H9 (cell line): ENCODE measurements at regions not wholly inside any gene's neighbourhood (a gene's known extent, or its start where the extent isn't known, plus 50 kb on each side); places are given as distances from the start of the nearest gene placed in this dataset.

Source experiments
- DNase-seq: peaks from one replicate; pipeline ENCODE4 v3.0.0-alpha.2; 2017
- H2AFZ ChIP-seq: one replicate; pipeline ENCODE4 v1.6.1; 2013; ENCODE audit warnings: mild to moderate bottlenecking, low read length, control low read depth, moderate library complexity
- H2AK5ac ChIP-seq: 2 replicates; pipeline ENCODE4 v1.6.1; 2013; ENCODE audit warnings: low read length, control low read depth, mixed read lengths; ENCODE audit not compliant: insufficient read length
- H2BK120ac ChIP-seq: one replicate; pipeline ENCODE4 v1.6.1; 2013; ENCODE audit warnings: low read depth, mild to moderate bottlenecking, low read length, control low read depth, inconsistent platforms; ENCODE audit not compliant: poor library complexity, severe bottlenecking
- H2BK12ac ChIP-seq: 2 replicates; pipeline ENCODE4 v1.6.1; 2013; ENCODE audit warnings: low read length, control low read depth, mixed read lengths, low read depth; ENCODE audit not compliant: insufficient read length
- H2BK15ac ChIP-seq: 2 replicates; pipeline ENCODE4 v1.6.1; 2013; ENCODE audit warnings: low read depth, low read length, control low read depth
- H2BK20ac ChIP-seq: one replicate; pipeline ENCODE4 v1.6.1; 2013; ENCODE audit warnings: low read depth, mild to moderate bottlenecking, low read length, control low read depth, inconsistent platforms; ENCODE audit not compliant: poor library complexity, severe bottlenecking
- H2BK5ac ChIP-seq: 2 replicates; pipeline ENCODE4 v1.6.1; 2013; ENCODE audit warnings: low read length, control low read depth, mixed read lengths; ENCODE audit not compliant: insufficient read length
- H3K14ac ChIP-seq: 2 replicates; pipeline ENCODE4 v1.6.1; 2013; ENCODE audit warnings: low read length, control low read depth; ENCODE audit not compliant: insufficient read depth
- H3K18ac ChIP-seq: 2 replicates; pipeline ENCODE4 v1.6.1; 2013; ENCODE audit warnings: low read depth, mild to moderate bottlenecking, mixed read lengths, low read length, control low read depth; ENCODE audit not compliant: insufficient read length
- H3K23ac ChIP-seq: 2 replicates; pipeline ENCODE4 v1.6.1; 2013; ENCODE audit warnings: low read length, control low read depth, mixed read lengths, low read depth; ENCODE audit not compliant: insufficient read length
- H3K23me2 ChIP-seq: 2 replicates; pipeline ENCODE4 v1.6.1; 2013; ENCODE audit warnings: low read depth, mild to moderate bottlenecking, mixed read lengths, low read length, control low read depth; ENCODE audit not compliant: insufficient read length, poor library complexity, severe bottlenecking
- H3K27ac ChIP-seq: 2 replicates; pipeline ENCODE4 v1.5.1; 2013; ENCODE audit warnings: low read length, control low read depth, mixed read lengths, low read depth; ENCODE audit not compliant: insufficient read length
- H3K27me3 ChIP-seq: 2 replicates; pipeline ENCODE4 v1.6.1; 2013; ENCODE audit warnings: low read length, control low read depth, inconsistent platforms; ENCODE audit not compliant: insufficient read depth
- H3K4ac ChIP-seq: 2 replicates; pipeline ENCODE4 v1.6.1; 2013; ENCODE audit warnings: low read depth, mild to moderate bottlenecking, control low read depth, inconsistent platforms, low read length, moderate library complexity
- H3K4me1 ChIP-seq: 2 replicates; pipeline ENCODE4 v1.6.1; 2013; ENCODE audit warnings: low read length, control low read depth, inconsistent platforms; ENCODE audit not compliant: insufficient read depth
- H3K4me2 ChIP-seq: 2 replicates; pipeline ENCODE4 v1.6.1; 2013; ENCODE audit warnings: low read length, control low read depth, mixed read lengths; ENCODE audit not compliant: insufficient read length, insufficient read depth
- H3K56ac ChIP-seq: 2 replicates; pipeline ENCODE4 v1.6.1; 2013; ENCODE audit warnings: low read depth, mild to moderate bottlenecking, mixed read lengths, low read length, control low read depth; ENCODE audit not compliant: insufficient read length
- H3K79me1 ChIP-seq: 2 replicates; pipeline ENCODE4 v1.6.1; 2013; ENCODE audit warnings: low read depth, mild to moderate bottlenecking, moderate library complexity, low read length, control low read depth, inconsistent platforms; ENCODE audit not compliant: insufficient read depth, poor library complexity, severe bottlenecking
- H3K79me2 ChIP-seq: 2 replicates; pipeline ENCODE4 v1.6.1; 2013; ENCODE audit warnings: low read length, control low read depth, inconsistent platforms; ENCODE audit not compliant: insufficient read depth
- H3K9ac ChIP-seq: 2 replicates; pipeline ENCODE4 v1.6.1; 2013; ENCODE audit warnings: low read length, control low read depth, mixed read lengths; ENCODE audit not compliant: insufficient read length; ENCODE audit errors: extremely low read depth
- H3K9me3 ChIP-seq: one replicate; pipeline ENCODE4 v1.6.1; 2013; ENCODE audit warnings: low read depth, low read length, inconsistent platforms; ENCODE audit not compliant: control insufficient read depth
- H3T11ph ChIP-seq: one replicate; pipeline ENCODE4 v1.6.1; 2013; ENCODE audit warnings: mild to moderate bottlenecking, low read length, control low read depth, inconsistent platforms
- H4K20me1 ChIP-seq: one replicate; pipeline ENCODE4 v1.6.1; 2013; ENCODE audit not compliant: control insufficient read depth, insufficient read length, insufficient read depth
- H4K5ac ChIP-seq: 2 replicates; pipeline ENCODE4 v1.6.1; 2013; ENCODE audit warnings: low read depth, mild to moderate bottlenecking, mixed read lengths, low read length, control low read depth; ENCODE audit not compliant: insufficient read length
- H4K8ac ChIP-seq: replicated peaks from 2 replicates; pipeline ENCODE4 v1.6.1; 2013; ENCODE audit warnings: low read length, control low read depth, mixed read lengths, low read depth; ENCODE audit not compliant: insufficient read length
- H4K91ac ChIP-seq: 2 replicates; pipeline ENCODE4 v1.6.1; 2013; ENCODE audit warnings: low read depth, mild to moderate bottlenecking, moderate library complexity, mixed read lengths, low read length, control low read depth; ENCODE audit not compliant: insufficient read length
- H3K27ac Mint-ChIP-seq, 3 experiments: 2 replicates in 2 of 3; 3 replicates in 1 of 3; pipeline ENCODE4 v1.8.0; 2020 to 2021; ENCODE audit warnings: mixed read lengths in 3 of 3, mild to moderate bottlenecking in 1 of 3, moderate library complexity in 1 of 3
- H3K27me3 Mint-ChIP-seq: 2 replicates; pipeline ENCODE4 v1.8.0; 2021; ENCODE audit warnings: low read depth, mild to moderate bottlenecking, moderate library complexity, mixed read lengths
- H3K36me3 Mint-ChIP-seq, 3 experiments: 2 replicates in 2 of 3; 3 replicates in 1 of 3; pipeline ENCODE4 v1.8.0; 2020 to 2021; ENCODE audit warnings: low read depth in 3 of 3, mixed read lengths in 3 of 3; ENCODE audit not compliant: insufficient read depth in 1 of 3
- H3K4me1 Mint-ChIP-seq, 2 experiments: 2 replicates each; pipeline ENCODE4 v1.8.0; 2020; ENCODE audit warnings: mixed read lengths in 2 of 2
- H3K4me3 Mint-ChIP-seq, 2 experiments: 2 replicates in 1 of 2; 3 replicates in 1 of 2; pipeline ENCODE4 v1.8.0; 2020 to 2021; ENCODE audit warnings: mild to moderate bottlenecking in 2 of 2, mixed read lengths in 2 of 2, moderate library complexity in 1 of 2
- H3K9me3 Mint-ChIP-seq, 2 experiments: 2 replicates in 1 of 2; 3 replicates in 1 of 2; pipeline ENCODE4 v1.8.0; 2020; ENCODE audit warnings: mild to moderate bottlenecking in 2 of 2, mixed read lengths in 2 of 2, moderate library complexity in 1 of 2
- whole genome bisulfite sequencing: extraction: QIAGEN DNeasy Blood & Tissue Kit; methylation state at CpG from one replicate; pipeline ENCODE4 v1.1.7; 2013; ENCODE audit warnings: missing lambda C conversion rate, low lambda C conversion rate, mixed read lengths; ENCODE audit not compliant: insufficient read length; ENCODE audit errors: extremely low coverage; 5-methylcytosine and 5-hydroxymethylcytosine counted together
- TF ChIP-seq, protein P1 (sequence below): fragments of 200-600 bp; sonication (generic); conservative IDR thresholded peaks from 3 replicates; pipeline ENCODE4 v1.8.0; 2021; ENCODE audit warnings: antibody characterized with exemption, mild to moderate bottlenecking

DNA sequence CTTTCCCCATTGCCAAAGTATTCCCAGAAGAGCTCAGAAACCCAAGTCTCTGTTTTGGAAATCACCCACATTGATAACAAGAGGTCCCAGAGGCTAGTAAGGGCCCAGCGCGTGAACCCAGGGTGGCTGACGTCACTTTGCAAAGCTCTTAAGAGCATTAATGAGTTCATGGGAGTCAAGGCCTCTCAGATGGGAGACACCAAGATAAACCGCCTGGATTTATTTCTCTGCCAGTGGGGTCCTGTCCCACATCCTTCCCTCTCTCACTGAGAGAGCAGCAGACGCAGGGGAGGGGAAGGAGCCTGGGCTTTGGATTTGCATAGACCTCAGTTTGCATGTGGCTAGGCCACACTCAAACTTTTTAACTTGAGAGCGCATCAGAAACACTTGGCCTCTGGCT, 184.8 kb upstream of the PDE1C start:
- H3K4me2 ChIP-seq: no peak overlapping the region
- DNase-seq: no peak
- no peak overlapping the region for H2BK15ac ChIP-seq
- H3K4ac ChIP-seq: no peak overlapping the region
- H4K5ac ChIP-seq: no peak overlapping the region
- H3K18ac ChIP-seq: no peak overlapping the region
- Mint-ChIP-seq H3K36me3 (no peaks in the 10 kb centered on the region), H3K27me3 (peaks cover 4% of the 10 kb centered on the region), H3K4me1 (peaks cover 7 to 12% of the 10 kb centered on the region in 2 experiments), H3K27ac (no peak overlapping the region), H3K4me3 (no peak overlapping the region), H3K9me3 (no peaks in the 10 kb centered on the region)
- no peaks in the 10 kb centered on the region for H3K23me2 ChIP-seq
- H2BK120ac ChIP-seq: no peak overlapping the region
- H4K91ac ChIP-seq: no peak overlapping the region
- no peaks in the 10 kb centered on the region for H3K79me2 ChIP-seq
- no peaks in the 10 kb centered on the region for H3K9me3 ChIP-seq
- TF ChIP-seq, protein P1, sequence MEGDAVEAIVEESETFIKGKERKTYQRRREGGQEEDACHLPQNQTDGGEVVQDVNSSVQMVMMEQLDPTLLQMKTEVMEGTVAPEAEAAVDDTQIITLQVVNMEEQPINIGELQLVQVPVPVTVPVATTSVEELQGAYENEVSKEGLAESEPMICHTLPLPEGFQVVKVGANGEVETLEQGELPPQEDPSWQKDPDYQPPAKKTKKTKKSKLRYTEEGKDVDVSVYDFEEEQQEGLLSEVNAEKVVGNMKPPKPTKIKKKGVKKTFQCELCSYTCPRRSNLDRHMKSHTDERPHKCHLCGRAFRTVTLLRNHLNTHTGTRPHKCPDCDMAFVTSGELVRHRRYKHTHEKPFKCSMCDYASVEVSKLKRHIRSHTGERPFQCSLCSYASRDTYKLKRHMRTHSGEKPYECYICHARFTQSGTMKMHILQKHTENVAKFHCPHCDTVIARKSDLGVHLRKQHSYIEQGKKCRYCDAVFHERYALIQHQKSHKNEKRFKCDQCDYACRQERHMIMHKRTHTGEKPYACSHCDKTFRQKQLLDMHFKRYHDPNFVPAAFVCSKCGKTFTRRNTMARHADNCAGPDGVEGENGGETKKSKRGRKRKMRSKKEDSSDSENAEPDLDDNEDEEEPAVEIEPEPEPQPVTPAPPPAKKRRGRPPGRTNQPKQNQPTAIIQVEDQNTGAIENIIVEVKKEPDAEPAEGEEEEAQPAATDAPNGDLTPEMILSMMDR: no peak
- H3K4me1 ChIP-seq: no peaks in the 10 kb centered on the region
- no peak overlapping the region for H3K27ac ChIP-seq
- no CpG with 5 or more reads among the region's 6 CpGs for WGBS
- no peak overlapping the region for H3K14ac ChIP-seq
- no peak overlapping the region for H2BK12ac ChIP-seq
- no peak overlapping the region for H3K23ac ChIP-seq
- H3T11ph ChIP-seq: no peak overlapping the region
- no peak overlapping the region for H2AFZ ChIP-seq
- H2BK20ac ChIP-seq: no peak overlapping the region
- H4K8ac ChIP-seq: no peak overlapping the region
- no peaks in the 10 kb centered on the region for H4K20me1 ChIP-seq
- H3K56ac ChIP-seq: no peak overlapping the region
- no peak overlapping the region for H2AK5ac ChIP-seq
- H2BK5ac ChIP-seq: no peak overlapping the region
- H3K9ac ChIP-seq: no peak overlapping the region
- no peaks in the 10 kb centered on the region for H3K79me1 ChIP-seq
- no peaks in the 10 kb centered on the region for H3K27me3 ChIP-seq
